HT1080 (cell line): ENCODE measurements at regions not wholly inside any gene's neighbourhood (a gene's known extent, or its start where the extent isn't known, plus 50 kb on each side); places are given as distances from the start of the nearest gene placed in this dataset.

ENCODE experiments used
- DNase-seq: peaks from one replicate; pipeline ENCODE4 v3.0.0-alpha.2; 2015; ENCODE audit warnings: low read depth

DNA sequence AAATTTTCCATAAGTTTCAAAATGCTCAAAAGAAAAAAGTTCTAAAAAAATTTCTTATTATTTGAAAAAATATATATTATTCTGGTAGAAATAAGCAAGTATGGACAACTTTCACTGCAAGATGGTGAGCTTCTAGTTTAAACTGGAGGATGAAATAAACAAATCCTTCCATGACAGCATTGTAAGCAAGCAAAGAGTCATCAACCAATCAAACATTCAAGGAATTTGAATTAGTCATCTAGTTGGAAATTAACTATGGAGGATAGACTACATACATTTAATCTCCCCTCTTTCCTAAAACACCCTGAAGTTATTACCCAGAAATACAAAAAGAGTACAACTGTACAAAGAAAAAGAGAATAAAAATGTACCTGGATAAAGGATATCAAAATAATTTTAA lies 51.0 kb upstream of the IRX5 start:
- DNase-seq, result no peak

DNA sequence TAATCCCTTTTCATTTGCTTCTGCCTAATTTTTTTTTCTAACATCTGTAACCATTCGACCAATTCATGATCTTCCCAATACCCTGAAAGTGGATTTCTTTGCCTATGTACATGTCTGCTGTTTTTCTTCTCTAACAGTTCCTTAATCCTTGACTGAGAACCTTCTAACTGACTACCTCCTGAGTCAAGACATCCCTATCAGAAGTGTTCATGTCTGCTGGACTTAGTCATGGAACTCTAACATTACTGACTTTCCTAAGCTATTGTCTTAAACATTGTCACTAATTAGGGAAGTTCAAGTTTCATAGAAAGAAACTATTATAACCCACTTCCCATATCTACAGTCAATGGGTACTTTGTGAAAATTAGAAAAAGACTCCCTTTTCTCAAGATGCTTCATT lies 52.4 kb upstream of the IRX5 start:
- DNase-seq, result no peak

DNA sequence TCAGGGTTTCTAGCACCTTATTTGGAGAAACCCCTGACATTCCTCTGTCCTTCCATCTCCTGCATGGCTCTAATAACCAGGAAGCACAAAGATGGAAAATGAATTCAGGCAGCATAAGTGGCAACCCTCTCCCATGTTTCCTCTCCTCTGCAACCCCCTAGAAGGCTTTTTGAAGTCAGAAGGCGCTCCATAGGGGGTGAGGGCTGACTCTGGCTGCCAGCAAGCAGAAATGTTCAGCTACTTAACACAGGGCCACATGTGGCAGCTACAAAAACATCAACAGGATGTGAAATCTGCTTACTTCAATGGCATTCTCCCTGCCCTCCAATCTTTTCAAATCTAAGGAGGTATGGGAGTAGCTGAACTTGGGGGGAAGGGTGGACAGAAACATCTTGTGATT lies 55.2 kb upstream of the IRX5 start:
- no peak for DNase-seq

DNA sequence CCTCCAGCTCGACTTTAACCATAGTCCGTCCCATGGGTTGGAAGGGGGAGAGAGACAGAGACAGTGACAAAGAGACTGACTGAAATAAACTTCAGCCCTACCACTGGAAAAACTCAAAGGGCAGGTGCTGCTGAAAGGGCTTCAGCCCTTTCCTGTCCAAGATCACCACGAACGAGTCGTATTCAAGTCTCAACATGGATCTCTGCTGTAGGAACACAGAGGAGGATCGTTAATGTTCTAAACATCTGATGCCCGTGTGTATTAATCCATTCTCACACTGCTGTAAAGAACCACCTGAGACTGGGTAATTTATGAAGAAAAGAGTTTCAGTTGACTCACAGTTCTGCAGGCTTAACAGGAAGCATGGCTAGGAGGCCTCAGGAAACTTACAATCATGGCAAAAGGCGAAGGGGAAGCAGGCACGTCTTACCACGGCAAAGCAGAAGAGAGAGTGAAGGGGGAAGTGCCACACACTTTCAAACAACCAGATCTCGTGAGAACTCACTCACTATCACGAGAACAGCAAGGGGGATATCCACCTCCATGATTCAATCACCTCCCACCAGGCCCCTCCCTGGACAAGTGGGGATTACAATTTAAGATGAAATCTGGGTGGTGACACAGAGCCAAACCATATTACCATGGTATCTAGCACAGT lies 56.8 kb upstream of the IRX5 start:
- peak; percentile 27 for DNase-seq

DNA sequence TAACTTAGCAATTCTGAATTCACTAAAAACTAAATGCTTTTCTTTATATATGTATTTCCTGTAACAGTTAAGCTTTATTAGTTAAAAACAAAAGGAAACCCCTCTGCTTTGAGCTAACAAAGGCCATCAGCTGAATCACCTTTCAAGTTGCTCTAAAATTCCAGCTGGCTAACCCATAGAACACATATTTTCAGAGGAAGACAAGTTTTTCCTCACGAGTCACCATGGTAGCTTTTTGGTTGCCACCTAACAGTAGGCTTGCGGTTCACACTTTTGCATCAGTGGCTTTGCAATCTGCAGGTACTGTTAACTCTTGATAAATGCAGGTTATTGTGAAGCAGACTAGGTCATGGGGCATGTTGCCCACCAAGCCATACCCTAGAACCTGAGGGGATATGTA lies 57.6 kb upstream of the IRX5 start:
- no peak for DNase-seq

DNA sequence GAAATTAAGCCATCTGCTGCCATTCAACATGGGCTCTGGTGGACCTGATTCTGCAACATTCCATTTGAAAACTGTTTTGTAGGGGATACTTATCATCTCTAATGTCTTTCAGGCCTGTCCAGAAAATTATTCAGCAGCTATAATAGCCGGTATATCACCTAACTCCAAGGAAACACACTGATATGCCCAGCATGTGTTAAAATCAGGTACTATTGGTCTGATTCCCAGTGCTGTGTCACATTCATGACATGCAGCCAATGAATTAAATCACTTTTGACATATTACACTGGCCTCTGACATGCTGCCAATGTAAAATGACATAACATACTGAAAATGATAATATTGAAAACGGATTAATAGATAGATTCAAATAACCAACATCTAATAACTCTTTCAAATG lies 60.5 kb upstream of the IRX5 start:
- no peak for DNase-seq

DNA sequence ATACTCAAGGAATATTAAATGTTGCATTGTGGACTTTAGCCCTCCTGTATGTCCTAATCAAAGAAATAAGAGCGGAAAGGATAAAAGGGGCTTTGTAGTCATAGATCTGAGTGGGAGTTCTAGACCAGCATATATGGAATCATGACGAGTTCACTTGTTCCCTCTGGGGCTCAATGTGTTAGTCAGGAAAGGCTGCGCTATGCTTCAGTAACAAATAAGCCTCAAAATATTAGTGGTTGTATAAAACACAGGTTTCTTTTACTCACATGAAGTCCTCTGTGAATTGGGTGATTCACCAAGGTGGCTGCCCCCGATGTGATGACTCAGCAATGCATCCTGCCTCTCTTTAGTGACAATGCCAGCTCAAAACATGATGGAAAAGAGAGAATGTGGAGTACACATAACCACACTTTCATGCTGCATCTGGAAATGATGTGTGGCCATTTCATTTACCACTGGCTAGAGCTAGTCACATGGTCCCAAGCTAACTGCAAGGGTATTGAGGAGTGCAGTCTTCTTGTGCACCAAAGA lies 63.3 kb upstream of the IRX5 start:
- DNase-seq, result peak; percentile 56

DNA sequence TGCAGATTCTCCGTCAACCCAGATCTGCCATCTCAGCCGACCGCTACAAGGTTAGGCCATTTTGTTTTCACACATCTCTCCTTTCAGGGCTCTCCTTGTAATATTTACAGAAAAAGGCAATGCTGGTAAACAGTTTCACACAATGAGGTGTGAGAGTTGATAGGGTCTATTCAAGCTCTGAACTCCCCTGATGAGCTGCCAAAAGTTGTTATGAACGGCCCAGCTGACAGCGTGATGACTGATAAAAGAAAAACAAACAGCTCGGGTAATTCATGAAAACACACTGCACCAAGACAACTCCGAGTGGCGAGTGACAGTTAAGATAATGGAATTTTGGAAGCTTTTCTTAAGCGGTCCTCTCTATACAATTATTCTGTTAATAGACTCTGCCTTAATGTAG lies 68.1 kb upstream of the IRX5 start:
- no peak for DNase-seq

DNA sequence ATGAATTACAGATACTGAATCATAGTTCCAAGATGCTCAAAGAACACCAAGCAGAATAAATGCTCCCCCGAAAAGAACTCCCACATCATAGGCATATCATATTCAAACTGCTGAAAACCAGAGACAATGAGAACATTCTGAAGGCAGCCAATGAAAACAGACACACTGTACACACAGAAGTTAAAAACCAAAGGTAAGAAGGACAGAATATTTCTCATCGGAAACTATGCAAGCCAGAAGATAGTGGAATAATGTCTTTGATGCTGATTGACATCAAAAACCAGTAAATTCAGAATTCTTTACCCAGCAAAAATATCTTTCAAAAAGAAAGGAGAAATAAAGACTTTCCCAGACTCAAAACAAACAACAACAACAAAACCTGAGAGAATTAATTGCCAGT lies 73.8 kb upstream of the IRX5 start:
- DNase-seq, result no peak

DNA sequence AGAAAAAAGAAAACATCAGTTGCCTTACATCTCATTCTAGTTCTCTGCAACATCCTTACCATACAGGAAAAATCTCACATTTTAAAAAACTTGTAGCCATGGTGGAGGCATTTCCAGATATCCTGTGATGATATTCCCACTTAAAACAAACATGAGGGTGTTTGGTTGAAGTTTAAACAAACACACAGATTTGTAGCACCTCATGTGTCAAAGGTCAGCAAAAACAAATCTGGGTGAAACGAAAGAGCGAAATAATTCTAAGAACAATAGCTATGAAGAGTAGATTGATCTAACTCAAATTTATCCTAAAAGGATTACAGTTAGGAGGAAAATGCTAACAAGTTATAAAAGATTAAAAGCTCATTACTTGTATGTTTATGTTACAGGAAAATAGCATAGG lies 83.1 kb upstream of the IRX5 start:
- DNase-seq, result no peak

DNA sequence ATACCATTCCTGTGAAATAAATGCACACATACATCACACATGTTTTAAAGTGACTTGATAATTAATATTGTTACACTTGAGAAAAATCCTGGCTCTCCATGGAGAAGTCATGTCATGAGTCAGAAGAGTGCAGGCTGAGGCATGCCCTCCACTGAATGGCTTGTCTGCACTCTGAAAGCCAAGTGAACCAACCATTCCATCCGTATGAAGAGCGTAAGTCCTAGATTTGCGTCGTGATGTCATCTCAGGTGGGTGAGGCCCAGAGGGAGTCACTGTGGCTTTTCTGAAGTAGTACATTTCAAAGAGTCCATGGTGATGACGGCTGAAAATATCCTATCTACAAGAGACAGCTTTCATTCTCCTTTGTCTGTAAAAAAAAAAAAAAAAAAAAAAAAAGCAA lies 83.5 kb upstream of the IRX5 start:
- peak; percentile 54 for DNase-seq

DNA sequence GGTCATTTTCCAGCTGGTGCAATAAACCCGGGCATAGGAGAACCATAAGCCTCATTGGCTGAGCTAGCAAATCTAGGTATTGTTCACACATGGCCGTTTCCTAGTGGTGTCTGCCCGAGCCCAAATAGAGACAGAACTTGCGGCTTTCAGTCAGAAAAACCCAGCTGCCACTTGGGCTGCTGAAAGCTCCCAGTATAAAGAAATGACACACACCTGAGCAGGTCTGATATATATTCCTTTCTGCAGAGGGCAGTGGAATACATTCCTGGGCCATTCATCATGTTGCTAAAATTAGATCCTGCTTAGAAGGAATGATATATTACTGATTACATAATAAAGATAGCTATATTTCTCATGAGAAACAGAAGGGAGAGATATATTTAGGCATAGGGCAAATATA lies 83.9 kb upstream of the IRX5 start:
- peak; percentile 8 for DNase-seq

DNA sequence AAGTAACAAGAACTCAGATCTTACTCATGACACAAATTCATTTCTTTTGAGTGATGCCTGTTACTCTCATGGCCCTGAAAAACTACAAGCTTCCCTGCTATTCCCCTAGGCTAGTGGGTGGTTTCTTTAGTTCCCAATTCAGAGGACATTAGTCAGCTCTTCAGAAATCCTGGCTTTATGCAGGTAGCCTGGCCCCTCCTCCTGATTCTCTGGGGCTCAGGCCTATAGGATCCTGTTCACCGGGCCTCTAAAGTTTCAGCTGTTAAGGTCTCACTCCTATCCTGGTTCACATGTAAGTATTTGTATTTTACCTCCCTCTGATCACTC lies 87.3 kb upstream of the IRX5 start:
- no peak for DNase-seq

DNA sequence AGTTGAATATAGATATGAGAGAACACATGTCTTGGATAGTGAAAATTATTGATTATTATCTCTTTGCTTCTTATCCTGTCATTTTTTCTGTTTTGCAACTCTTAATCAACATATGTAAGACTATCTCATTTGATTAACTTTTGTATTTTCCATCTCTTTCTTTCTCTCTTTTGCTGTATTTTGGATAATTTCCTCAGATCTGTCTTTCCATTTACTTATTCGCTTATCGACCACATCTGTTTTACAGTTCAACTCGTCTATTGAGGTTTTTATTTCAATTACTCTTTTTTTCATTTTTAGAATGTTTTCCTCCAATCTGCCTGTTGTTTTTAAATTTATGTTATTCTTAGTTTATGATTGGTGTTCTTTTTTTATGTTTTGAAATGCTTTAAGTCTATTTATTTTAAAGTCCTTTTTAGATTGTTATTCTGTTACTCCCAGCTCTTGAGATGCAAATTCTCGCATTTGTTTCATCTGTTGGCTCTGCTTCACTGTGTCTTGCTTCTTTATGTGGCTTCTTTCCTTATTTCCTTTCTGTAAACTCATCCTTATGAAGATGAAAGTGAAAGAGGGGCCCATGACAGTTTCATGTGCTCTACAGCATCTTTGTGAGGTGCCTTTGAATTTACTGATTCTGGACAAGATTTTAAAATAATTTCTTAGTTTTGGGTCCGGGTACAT lies 87.8 kb upstream of the IRX5 start:
- DNase-seq, result no peak

DNA sequence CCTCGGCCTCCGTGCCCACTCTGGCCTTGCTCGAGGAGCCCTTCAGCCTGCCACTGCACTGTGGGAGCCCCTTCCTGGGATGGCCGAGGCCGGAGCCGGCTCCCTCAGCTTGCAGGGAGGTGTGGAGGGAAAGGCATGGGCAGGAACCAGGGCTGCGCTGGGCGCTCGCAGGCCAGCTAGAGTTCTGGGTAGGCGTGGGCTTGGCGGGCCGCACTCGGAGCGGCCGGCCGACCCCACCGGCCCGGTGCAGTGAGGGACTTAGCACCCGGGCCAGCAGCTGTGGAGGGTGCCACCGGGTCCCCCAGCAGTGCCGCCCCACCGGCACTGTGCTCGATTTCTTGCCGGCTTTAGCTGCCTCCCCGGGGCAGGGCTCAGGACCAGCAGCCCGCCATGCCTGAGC lies 101.0 kb upstream of the IRX5 start:
- DNase-seq, result no peak

DNA sequence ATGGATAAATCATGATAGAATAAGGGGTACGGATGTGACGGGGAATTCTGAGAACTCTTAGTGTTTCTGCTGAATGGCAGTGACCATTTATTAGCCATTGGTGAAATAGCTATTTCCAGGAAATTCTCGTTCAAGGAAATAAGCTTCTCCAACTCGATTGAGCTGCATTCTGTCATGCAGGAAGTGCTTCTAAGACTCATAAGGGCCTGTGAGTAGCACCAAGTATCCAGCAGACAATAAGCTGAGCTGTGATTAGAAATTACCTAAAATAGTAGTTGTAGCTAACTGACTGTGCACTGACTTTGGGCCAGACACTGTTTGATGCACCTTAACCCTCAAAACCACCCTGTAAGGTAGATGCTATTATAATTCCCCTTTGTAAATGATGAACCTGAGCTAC lies 107.8 kb upstream of the IRX5 start:
- DNase-seq, result no peak

DNA sequence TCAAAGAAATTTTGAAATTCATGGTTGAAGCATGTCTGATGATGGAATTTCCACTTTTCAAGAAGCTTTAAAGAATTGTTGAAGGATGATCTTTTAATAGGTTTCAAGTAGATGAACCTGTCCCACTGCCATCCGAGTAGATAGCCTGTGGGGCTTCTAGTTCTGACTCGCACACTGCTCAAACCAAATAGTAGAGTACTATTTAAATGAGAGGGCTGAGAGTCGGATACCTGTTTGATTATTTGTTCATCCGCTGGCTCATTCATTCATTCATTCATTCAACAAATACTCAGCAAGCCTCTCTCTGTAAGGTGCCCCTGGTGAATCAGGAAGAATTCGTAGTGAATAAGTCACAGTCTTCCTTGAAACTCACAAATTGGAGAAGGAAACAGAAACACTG lies 108.2 kb upstream of the IRX5 start:
- DNase-seq, result no peak

DNA sequence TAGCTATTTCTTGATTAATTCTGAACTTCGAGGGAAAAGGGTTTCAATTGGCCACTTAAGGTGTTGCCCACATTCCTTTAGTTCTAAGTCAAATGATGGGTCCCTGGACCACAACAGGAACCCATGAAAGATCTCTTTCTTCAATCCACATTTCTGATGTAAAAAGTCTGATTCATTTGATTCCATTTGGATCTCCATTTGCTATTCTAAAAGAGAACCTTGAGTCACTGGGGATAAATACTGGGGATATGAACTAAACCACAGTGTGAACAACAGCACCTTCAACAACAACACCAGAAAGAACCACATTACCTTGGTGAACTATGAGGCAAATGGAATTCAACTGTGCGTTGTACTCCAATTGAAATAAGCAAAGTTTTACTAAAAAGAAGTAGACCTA lies 108.9 kb upstream of the IRX5 start:
- DNase-seq, result peak; percentile 5

DNA sequence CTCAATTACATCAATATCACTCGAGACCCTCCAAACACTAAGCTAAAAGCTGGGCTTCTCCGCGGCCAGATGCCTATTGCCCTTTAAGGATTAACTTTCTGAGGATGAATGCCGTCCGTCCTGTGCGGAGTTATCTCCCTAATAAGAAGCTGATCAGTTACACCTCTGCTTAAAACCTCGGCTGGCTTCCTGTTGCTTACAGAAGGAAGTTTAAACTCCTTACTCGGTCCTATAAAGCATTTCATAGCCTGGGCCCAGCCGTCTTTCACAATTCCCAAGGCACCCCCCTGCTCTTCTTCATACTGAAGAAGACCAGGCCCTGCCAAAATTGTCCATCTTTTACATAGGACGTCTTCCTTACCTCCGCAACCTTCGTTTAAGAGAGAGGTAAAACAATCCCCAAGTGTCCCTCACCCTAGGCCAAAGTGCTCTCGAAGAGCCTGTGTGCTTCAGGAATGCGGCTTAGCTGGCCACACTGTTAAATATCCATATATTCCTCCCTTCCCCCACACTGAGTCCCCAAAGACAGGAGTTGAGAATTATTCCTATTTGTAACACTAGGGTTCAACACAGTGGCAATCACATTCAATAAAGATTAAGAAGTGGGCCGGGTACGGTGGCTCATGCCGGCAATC lies 112.6 kb upstream of the IRX5 start:
- DNase-seq, result no peak

DNA sequence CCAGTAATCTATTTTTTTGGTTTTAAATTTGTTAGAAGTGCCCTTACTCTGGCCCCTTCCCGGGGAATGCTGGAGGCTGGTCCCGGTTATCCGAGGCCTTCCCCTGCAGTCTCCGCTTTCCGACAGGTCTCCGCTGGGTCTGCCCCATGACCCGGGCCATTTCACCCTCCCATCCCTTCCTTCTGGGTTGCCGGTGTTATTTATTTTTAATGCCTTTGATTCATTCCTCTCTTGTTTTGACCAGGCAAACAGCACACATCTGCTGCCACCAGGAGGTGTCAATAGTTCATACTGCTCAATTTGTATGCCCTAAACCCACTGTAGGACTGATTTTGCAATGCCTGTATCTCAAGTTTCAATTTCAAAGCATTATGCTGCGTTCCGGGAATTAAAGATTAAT lies 113.2 kb upstream of the IRX5 start:
- DNase-seq, result peak; percentile 11

DNA sequence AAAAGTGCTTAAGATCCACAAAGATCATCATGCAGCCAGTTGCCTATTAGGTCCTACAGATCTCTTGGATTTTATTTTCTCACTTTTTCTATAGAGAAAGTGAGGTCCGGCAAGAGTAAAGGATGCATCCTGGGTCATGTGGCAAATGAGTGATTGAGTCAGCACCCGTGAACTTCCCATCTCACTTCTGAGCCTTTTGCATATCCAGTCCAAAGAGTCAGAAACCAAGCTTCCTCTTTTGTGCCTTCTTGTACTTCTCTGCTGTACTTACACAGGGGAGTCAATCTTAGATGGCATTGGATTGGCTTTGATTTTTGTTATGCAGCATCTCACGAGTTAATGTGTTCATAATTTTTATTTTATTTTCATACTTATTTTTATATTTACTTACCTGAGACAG lies 114.2 kb upstream of the IRX5 start:
- no peak for DNase-seq

DNA sequence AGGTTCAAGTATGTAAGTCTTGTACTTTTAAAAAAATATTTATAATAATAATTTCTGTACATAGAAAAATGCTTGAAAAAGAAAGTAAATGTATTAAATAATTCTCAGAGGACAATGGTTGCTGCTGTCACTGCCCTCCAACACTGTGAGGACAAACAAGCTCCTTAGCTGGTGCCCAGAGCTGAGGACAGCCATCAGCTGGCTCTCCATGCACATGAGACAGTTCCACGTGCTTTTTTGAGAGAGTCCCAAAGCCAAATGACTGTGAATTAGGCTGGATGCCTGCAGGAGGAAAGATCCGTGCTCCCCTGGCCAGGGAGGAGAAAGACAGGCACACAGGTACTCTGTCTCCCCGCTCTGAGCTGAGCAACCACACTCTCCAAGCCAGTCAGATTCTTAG lies 115.5 kb upstream of the IRX5 start:
- DNase-seq, result no peak

DNA sequence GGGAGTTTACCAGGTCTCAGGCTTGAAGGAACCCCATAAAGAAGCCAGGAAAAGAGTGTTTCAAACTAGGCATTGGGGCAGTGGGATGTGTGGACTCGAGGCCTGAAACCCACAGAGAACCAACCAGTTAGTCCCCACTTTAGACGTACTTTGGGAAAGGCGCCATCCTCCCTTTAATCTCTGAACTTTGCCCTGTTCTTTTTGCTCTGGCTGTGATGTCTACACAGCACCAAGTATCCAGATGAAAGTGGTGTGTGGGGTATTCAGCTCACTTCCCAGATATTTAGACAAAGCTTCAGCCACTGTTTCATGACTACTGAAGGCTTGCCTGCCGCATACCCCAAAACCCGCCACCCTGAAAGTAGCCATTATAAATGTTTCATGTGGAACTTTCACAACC lies 116.9 kb upstream of the IRX5 start:
- no peak for DNase-seq
